ENCODE measurements at regions not wholly inside any gene's neighbourhood (a gene's known extent, or its start where the extent isn't known, plus 50 kb on each side); places are given as distances from the start of the nearest gene placed in this dataset.

- DNase-seq, result no peak
Observed at GRCh38 chrX:10048076-10048475, 80.9 kb downstream of the CLDN34 start.

- DNase-seq, result no peak
Observed at GRCh38 chrX:10048707-10049106, 81.5 kb downstream of the CLDN34 start.

- no peak for DNase-seq
Observed at GRCh38 chrX:10049236-10049635, 82.1 kb downstream of the CLDN34 start.

- no peak for DNase-seq
Observed at GRCh38 chrX:10050481-10050880, 83.3 kb downstream of the CLDN34 start.

- no peak for DNase-seq
Observed at GRCh38 chrX:10051866-10052480, 84.8 kb downstream of the CLDN34 start.

- DNase-seq, result no peak
Observed at GRCh38 chrX:10052906-10053625, 85.9 kb downstream of the CLDN34 start.

GRCh38 chrX:10054396-10054795 lies 87.2 kb downstream of the CLDN34 start:
- no peak for DNase-seq

- DNase-seq, result no peak
Observed at GRCh38 chrX:10055430-10055829, 88.3 kb downstream of the CLDN34 start.

GRCh38 chrX:10062352-10062751 lies 94.4 kb upstream of the CLCN4 start:
- no peak for DNase-seq

- no peak for DNase-seq
Observed at GRCh38 chrX:10062980-10063379, 93.8 kb upstream of the CLCN4 start.

- DNase-seq, result no peak
Observed at GRCh38 chrX:10064736-10065135, 92.0 kb upstream of the CLCN4 start.

GRCh38 chrX:10070714-10071436 lies 85.9 kb upstream of the CLCN4 start:
- DNase-seq, result no peak

GRCh38 chrX:10071451-10072144 lies 85.2 kb upstream of the CLCN4 start:
- DNase-seq, result no peak

GRCh38 chrX:10072786-10073568 lies 83.8 kb upstream of the CLCN4 start:
- no peak for DNase-seq

- DNase-seq, result no peak
Observed at GRCh38 chrX:10073671-10074070, 83.1 kb upstream of the CLCN4 start.

- DNase-seq, result no peak
Observed at GRCh38 chrX:10074241-10074941, 82.4 kb upstream of the CLCN4 start.

- DNase-seq, result no peak
Observed at GRCh38 chrX:10076765-10077164, 80.0 kb upstream of the CLCN4 start.

GRCh38 chrX:10077425-10078188 lies 79.2 kb upstream of the CLCN4 start:
- no peak for DNase-seq

GRCh38 chrX:10078266-10078665 lies 78.5 kb upstream of the CLCN4 start:
- DNase-seq, result no peak

- no peak for DNase-seq
Observed at GRCh38 chrX:10079231-10079630, 77.5 kb upstream of the CLCN4 start.

GRCh38 chrX:10083809-10084208 lies 73.0 kb upstream of the CLCN4 start:
- no peak for DNase-seq
